GM19372 (cell line): ENCODE measurements at regions not wholly inside any gene's neighbourhood (a gene's known extent, or its start where the extent isn't known, plus 50 kb on each side); places are given as distances from the start of the nearest gene placed in this dataset.

Source experiments
- ATAC-seq: cut with Tn5 transposase; IDR thresholded peaks from one replicate; pipeline ENCODE4 v1.9.1; 2021; ENCODE audit warnings: mild to moderate bottlenecking, low read depth, moderate library complexity; ENCODE audit not compliant: unreplicated experiment

- ATAC-seq = no peak
Measured at GRCh38 chr4:156193106-156193505, 239.4 kb upstream of the CTSO start.

- ATAC-seq = no peak
Measured at GRCh38 chr4:156192033-156192432, 238.4 kb upstream of the CTSO start.

- ATAC-seq = no peak
Measured at GRCh38 chr4:156191044-156191781, 237.5 kb upstream of the CTSO start.

GRCh38 chr4:156190615-156191014 is 236.9 kb upstream of the CTSO start:
- no peak for ATAC-seq

- ATAC-seq = no peak
Measured at GRCh38 chr4:156188596-156188995, 234.9 kb upstream of the CTSO start.

DNA sequence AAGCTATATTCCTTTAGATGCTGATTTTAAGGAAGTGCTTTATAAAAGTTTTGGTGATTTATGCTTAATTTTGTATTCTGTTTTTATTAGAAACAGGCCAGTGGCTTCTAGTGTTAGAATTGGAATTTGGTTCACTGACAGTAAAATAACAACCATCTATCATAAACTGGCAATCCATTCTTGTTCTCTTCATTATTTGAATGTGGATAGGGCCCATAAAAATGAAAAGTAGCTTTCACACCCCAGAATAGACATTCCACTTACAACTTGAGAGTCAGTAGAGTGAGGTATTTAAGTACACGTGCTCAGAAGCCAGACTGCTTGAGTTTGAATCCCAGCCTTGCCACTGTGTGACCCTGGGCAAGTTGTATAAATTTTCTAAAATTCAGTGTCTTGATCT is 232.4 kb upstream of the CTSO start:
- no peak for ATAC-seq

- no peak for ATAC-seq
Measured at GRCh38 chr4:156185514-156186055, 231.9 kb upstream of the CTSO start.

DNA sequence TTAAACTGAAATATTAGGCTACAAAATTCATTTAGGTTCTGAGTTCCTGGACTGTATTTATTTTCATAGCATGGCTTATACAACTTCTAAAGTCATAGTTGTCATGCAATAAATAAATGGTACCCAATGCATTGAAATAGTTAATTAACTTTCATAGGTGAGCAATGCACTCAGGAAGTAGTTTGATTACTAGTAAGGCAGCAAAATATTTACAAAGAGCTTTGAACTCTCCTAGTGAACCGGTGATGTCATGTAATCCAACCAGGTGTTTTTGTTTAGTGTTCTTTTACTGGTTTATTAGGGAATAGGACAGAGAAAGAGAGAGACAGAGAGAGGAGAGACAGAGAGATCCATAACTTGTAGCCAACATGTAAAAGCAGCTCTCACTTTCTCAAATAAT is 228.6 kb upstream of the CTSO start:
- no peak for ATAC-seq

DNA sequence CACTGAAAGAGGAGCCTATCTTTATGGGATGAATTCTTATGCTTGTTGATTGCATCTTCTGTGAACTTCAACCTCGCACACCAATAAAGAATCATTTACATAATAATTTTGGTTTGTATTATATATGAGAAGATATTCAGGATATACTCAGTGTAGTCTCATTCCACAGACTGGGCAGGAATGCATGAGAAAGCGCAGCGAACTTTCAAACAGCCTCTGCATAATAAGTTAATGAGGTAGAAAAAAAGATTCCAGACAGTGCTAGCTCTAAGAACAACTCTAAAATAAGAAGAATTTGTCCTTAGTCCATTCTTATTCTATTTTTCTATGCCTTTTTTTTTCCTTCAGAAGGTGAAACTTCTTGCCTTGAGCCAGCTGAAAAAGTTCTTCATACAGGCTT is 224.3 kb upstream of the CTSO start:
- no peak for ATAC-seq

- no peak for ATAC-seq
Measured at GRCh38 chr4:156176896-156177295, 223.2 kb upstream of the CTSO start.

- no peak for ATAC-seq
Measured at GRCh38 chr4:156173937-156174336, 220.3 kb upstream of the CTSO start.

DNA sequence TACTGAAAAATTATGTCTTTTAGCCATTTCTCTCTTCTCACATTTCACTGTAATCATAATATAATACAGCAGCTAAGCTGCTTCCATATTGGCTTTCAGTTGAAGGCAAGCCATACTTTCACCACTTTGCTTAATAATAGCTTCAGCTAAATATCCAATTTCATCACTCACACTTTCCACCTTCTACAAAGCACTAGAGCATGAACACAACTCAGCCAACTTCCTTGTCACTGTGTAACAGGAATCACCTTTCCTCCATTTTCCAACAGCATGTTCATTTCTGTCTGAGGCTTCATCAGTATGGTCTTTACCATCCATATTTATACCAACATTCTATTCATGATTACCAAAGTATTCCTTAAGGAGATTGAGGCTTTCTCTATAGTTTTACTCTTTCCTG is 219.8 kb upstream of the CTSO start:
- no peak for ATAC-seq

- ATAC-seq = no peak
Measured at GRCh38 chr4:156169861-156170260, 216.2 kb upstream of the CTSO start.

GRCh38 chr4:156169011-156169410 is 215.3 kb upstream of the CTSO start:
- ATAC-seq = peak; percentile 56

- ATAC-seq = no peak
Measured at GRCh38 chr4:156168288-156168687, 214.6 kb upstream of the CTSO start.

- ATAC-seq = peak; percentile 74
Measured at GRCh38 chr4:156158747-156159146, 205.1 kb upstream of the CTSO start.

- ATAC-seq = no peak
Measured at GRCh38 chr4:156154978-156155377, 201.3 kb upstream of the CTSO start.

GRCh38 chr4:156146571-156146970 is 192.9 kb upstream of the CTSO start:
- no peak for ATAC-seq

DNA sequence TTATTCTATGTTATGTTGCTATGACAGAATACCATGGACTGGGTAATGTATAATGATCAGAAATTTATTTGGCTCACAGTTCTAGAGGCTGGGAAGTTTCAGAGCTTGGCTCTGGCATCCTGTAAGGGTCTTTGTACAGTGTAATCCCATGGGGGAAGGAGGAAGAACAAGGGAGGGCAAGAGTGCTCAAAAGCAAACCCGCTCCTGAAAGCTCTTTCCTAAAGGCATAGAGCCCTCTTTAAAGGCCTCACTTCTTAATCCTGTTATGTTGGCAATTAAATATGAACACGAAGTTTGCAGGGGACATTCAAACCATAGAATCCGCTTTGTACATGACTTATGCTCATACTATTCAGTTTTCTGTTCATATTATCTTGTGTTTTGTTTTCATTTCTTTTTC is 191.3 kb upstream of the CTSO start:
- no peak for ATAC-seq

DNA sequence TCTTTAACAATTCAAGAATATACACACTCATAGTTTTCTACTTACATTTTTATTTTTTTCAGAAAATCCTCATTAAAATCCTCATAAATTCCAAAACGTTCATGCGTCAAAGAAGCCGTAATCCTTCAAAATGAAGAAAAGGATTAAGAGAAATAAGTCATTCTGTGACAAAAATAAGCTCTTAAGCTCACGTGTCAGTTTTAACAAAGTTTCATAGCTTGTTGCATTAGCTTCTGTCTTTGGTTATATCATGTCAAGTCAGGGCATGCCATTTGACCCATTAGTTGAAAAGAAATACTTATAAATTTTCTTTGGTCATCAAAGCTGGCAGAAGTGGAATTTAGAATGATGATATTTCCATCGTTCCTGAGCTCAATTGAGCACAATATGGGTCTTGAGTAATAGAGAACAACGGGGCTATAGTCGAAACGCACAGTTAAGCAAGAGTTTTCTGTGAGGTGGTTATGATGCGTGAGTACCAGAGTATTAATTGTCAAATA is 185.2 kb upstream of the CTSO start:
- ATAC-seq = no peak

- ATAC-seq = no peak
Measured at GRCh38 chr4:156137679-156138473, 184.2 kb upstream of the CTSO start.

GRCh38 chr4:156132196-156132595 is 178.5 kb upstream of the CTSO start:
- no peak for ATAC-seq
